ENCODE measurements at regions not wholly inside any gene's neighbourhood (a gene's known extent, or its start where the extent isn't known, plus 50 kb on each side); places are given as distances from the start of the nearest gene placed in this dataset.

- Mint-ChIP-seq H3K27ac (ENCODE audit: unreplicated experiment) (no peak overlapping the region), H3K4me3 (no peak overlapping the region), H3K36me3 (ENCODE audit: low read depth) (no peaks in the 10 kb centered on the region), H3K9me3 (peaks cover 3% of the 10 kb centered on the region), H3K27me3 (ENCODE audit: low read depth) (no peaks in the 10 kb centered on the region), H3K4me1 (no peaks in the 10 kb centered on the region)
- TF ChIP-seq, protein P1, sequence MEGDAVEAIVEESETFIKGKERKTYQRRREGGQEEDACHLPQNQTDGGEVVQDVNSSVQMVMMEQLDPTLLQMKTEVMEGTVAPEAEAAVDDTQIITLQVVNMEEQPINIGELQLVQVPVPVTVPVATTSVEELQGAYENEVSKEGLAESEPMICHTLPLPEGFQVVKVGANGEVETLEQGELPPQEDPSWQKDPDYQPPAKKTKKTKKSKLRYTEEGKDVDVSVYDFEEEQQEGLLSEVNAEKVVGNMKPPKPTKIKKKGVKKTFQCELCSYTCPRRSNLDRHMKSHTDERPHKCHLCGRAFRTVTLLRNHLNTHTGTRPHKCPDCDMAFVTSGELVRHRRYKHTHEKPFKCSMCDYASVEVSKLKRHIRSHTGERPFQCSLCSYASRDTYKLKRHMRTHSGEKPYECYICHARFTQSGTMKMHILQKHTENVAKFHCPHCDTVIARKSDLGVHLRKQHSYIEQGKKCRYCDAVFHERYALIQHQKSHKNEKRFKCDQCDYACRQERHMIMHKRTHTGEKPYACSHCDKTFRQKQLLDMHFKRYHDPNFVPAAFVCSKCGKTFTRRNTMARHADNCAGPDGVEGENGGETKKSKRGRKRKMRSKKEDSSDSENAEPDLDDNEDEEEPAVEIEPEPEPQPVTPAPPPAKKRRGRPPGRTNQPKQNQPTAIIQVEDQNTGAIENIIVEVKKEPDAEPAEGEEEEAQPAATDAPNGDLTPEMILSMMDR (conservative IDR thresholded peaks at IDR 0.05), result no peak
- no peak for DNase-seq (ENCODE audit: low read depth, low spot score)
Observed at GRCh38 chr7:17211307-17211836, 87.1 kb upstream of the AHR start.

- H3K27me3 Mint-ChIP-seq (ENCODE audit: low read depth), result no peaks in the 10 kb centered on the region
- no peak overlapping the region for H3K4me3 Mint-ChIP-seq
- no peak for DNase-seq (ENCODE audit: low read depth, low spot score)
- H3K27ac Mint-ChIP-seq (ENCODE audit: unreplicated experiment), result no peak overlapping the region
- peaks cover 7% of the 10 kb centered on the region for H3K9me3 Mint-ChIP-seq
- TF ChIP-seq, protein P1 (conservative IDR thresholded peaks at IDR 0.05), result no peak
- no peaks in the 10 kb centered on the region for H3K36me3 Mint-ChIP-seq (ENCODE audit: low read depth)
- no peaks in the 10 kb centered on the region for H3K4me1 Mint-ChIP-seq
Observed at GRCh38 chr7:17212188-17212587, 86.3 kb upstream of the AHR start.

DNA sequence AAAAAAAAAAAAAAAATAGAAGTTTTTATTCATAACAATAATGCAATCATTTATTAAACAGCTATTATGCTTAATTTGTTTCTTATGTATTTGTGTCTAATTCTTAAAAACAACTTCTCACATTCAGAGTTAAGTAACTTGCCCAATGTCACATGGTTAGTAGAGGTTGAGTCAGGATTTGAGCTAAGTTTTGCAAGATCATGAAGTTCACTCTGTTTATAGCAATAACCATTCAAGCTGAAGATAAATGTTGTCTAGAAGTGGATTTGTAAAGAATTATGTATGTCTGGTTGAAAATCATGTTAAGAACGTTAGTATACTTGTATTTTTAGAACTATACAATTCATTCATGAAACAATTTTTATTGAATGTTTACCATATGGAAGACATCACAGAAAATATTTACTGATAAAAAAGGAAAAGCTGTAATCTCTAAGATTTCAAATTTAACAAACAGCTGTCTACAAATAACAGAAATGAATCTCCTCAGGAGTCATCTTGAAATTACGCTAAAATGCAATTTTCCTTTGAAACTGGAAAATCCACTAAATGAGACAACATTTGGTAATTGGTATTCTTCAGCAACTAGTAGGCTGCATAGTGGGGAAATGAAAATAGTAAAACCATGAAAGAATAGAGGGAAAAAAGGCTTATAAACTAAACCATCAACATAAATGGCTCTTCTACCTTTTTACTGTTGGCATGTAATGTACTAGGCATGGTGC is 70.5 kb upstream of the AHR start:
- Mint-ChIP-seq H3K4me1 (no peaks in the 10 kb centered on the region), H3K4me3 (no peak overlapping the region), H3K27me3 (ENCODE audit: low read depth) (no peaks in the 10 kb centered on the region), H3K27ac (ENCODE audit: unreplicated experiment) (no peak overlapping the region), H3K36me3 (ENCODE audit: low read depth) (no peaks in the 10 kb centered on the region), H3K9me3 (peaks cover 2% of the 10 kb centered on the region)
- TF ChIP-seq, protein P1 (conservative IDR thresholded peaks at IDR 0.05), result no peak
- no peak for DNase-seq (ENCODE audit: low read depth, low spot score)

GRCh38 chr7:17229228-17229627 is 69.2 kb upstream of the AHR start:
- TF ChIP-seq, protein P1 (conservative IDR thresholded peaks at IDR 0.05), result no peak
- DNase-seq (ENCODE audit: low read depth, low spot score), result no peak
- H3K27ac Mint-ChIP-seq (ENCODE audit: unreplicated experiment), result no peak overlapping the region
- H3K36me3 Mint-ChIP-seq (ENCODE audit: low read depth), result no peaks in the 10 kb centered on the region
- no peak overlapping the region for H3K4me3 Mint-ChIP-seq
- peaks cover 6% of the 10 kb centered on the region for H3K4me1 Mint-ChIP-seq
- H3K27me3 Mint-ChIP-seq (ENCODE audit: low read depth), result no peaks in the 10 kb centered on the region
- H3K9me3 Mint-ChIP-seq, result peaks cover 2% of the 10 kb centered on the region

- no peak for DNase-seq (ENCODE audit: low read depth, low spot score)
- H3K27ac Mint-ChIP-seq (ENCODE audit: unreplicated experiment), result no peak overlapping the region
- no peaks in the 10 kb centered on the region for H3K27me3 Mint-ChIP-seq (ENCODE audit: low read depth)
- peaks cover 2% of the 10 kb centered on the region for H3K9me3 Mint-ChIP-seq
- H3K4me1 Mint-ChIP-seq, result peaks cover 7% of the 10 kb centered on the region
- H3K36me3 Mint-ChIP-seq (ENCODE audit: low read depth), result no peaks in the 10 kb centered on the region
- TF ChIP-seq, protein P1 (conservative IDR thresholded peaks at IDR 0.05), result no peak
- no peak overlapping the region for H3K4me3 Mint-ChIP-seq
Observed at GRCh38 chr7:17230099-17230807, 68.2 kb upstream of the AHR start.
